Kidney epithelial cell (primary cell): ENCODE measurements at regions not wholly inside any gene's neighbourhood (a gene's known extent, or its start where the extent isn't known, plus 50 kb on each side); places are given as distances from the start of the nearest gene placed in this dataset.

Experiments used
- DNase-seq: peaks from one replicate; pipeline ENCODE4 v3.0.0-alpha.2; 2010; ENCODE audit warnings: low read depth
- H3K27me3 ChIP-seq: 2 replicates; pipeline ENCODE4 v1.6.0; 2011; ENCODE audit warnings: low read length; ENCODE audit not compliant: control insufficient read depth, insufficient read depth
- H3K36me3 ChIP-seq: 2 replicates; pipeline ENCODE4 v1.5.1; 2011; ENCODE audit warnings: low read length; ENCODE audit not compliant: control insufficient read depth, insufficient read depth
- H3K4me3 ChIP-seq: 2 replicates; pipeline ENCODE4 v1.5.1; 2011; ENCODE audit warnings: low read depth, mild to moderate bottlenecking, control low read depth, low read length
- CTCF ChIP-seq: IDR thresholded peaks from 2 replicates; pipeline ENCODE4 v1.5.1; 2011; ENCODE audit warnings: mild to moderate bottlenecking, moderate library complexity, low read length, control low read depth, inconsistent platforms; ENCODE audit not compliant: insufficient read depth, poor library complexity, severe bottlenecking

- Histone ChIP-seq H3K36me3 (no peaks in the 10 kb centered on the region), H3K27me3 (no peaks in the 10 kb centered on the region), H3K4me3 (no peak overlapping the region)
- TF ChIP-seq CTCF: no peak
- no peak for DNase-seq
These were observed 189.9 kb downstream of the HUNK start for GRCh38 chr21:32062591-32063227.

- Histone ChIP-seq H3K4me3 (no peak overlapping the region), H3K27me3 (no peaks in the 10 kb centered on the region), H3K36me3 (no peaks in the 10 kb centered on the region)
- TF ChIP-seq CTCF: no peak
- DNase-seq: no peak
These were observed 188.9 kb downstream of the HUNK start for GRCh38 chr21:32061729-32062128.

GRCh38 chr21:32056791-32057190 is 184.0 kb downstream of the HUNK start:
- no peak for TF ChIP-seq CTCF
- Histone ChIP-seq H3K4me3 (no peak overlapping the region), H3K36me3 (no peaks in the 10 kb centered on the region), H3K27me3 (no peaks in the 10 kb centered on the region)
- DNase-seq: no peak

GRCh38 chr21:32055305-32055704 is 182.5 kb downstream of the HUNK start:
- no peaks in the 10 kb centered on the region for H3K36me3 ChIP-seq
- H3K4me3 ChIP-seq: no peak overlapping the region
- DNase-seq: no peak
- no peak for TF ChIP-seq CTCF
- H3K27me3 ChIP-seq: no peaks in the 10 kb centered on the region
